ENCODE measurements at regions not wholly inside any gene's neighbourhood (a gene's known extent, or its start where the extent isn't known, plus 50 kb on each side); places are given as distances from the start of the nearest gene placed in this dataset.

GRCh38 chr10:124346831-124347230, 71.9 kb downstream of the OAT start:
- Histone ChIP-seq H3K27me3 (ENCODE audit: control insufficient read depth in 1 of 2, insufficient read depth in 2 of 2, low read length in 2 of 2) (no peaks in the 10 kb centered on the region), H3K9ac (ENCODE audit: low read depth in 1 of 2, low read length in 2 of 2) (no peak overlapping the region), H3K9me3 (ENCODE audit: control insufficient read depth in 1 of 2, low read length in 2 of 2) (no peaks in the 10 kb centered on the region)

DNA sequence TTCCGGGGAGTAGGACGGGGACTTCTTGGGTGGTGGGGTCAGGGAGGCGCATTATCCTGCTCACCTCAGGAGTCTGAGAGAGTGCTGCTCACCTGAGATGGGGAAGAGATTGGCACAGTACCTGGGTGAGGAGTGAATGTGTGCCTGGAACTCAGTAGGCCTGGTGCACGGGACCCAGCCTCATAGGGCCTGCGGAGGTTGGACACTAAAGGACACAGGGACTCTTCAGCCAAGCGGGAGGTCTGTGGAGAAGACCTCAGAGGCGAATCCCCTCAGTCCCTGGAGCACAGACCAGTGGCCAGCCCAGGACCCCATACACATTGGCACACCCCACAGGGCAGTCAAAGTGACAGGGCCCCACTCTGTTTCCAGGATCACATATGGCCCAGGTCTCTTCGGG, 73.2 kb downstream of the OAT start:
- no peaks in the 10 kb centered on the region for H3K9me3 ChIP-seq (ENCODE audit: control insufficient read depth in 1 of 2, low read length in 2 of 2)
- H3K4me3 ChIP-seq (ENCODE audit: low read depth in 1 of 2, low read length in 2 of 2), result no peak overlapping the region
- H3K27me3 ChIP-seq (ENCODE audit: control insufficient read depth in 1 of 2, insufficient read depth in 2 of 2, low read length in 2 of 2), result no peaks in the 10 kb centered on the region
- no peak overlapping the region for H3K9ac ChIP-seq (ENCODE audit: low read depth in 1 of 2, low read length in 2 of 2)
- H3K27ac ChIP-seq (ENCODE audit: low read depth, low read length), result no peak overlapping the region
- H3K36me3 ChIP-seq (ENCODE audit: control insufficient read depth in 1 of 2, insufficient read depth in 2 of 2, low read length in 2 of 2), result no peaks in the 10 kb centered on the region
- H3K4me1 ChIP-seq (ENCODE audit: control insufficient read depth in 1 of 2, insufficient read depth in 2 of 2, low read length in 2 of 2), result peaks cover 0 to 7% of the 10 kb centered on the region in 2 donors

More at GRCh38 chr10:124346831-124347230, 71.9 kb downstream of the OAT start:
- H3K4me1 ChIP-seq (ENCODE audit: control insufficient read depth in 1 of 2, insufficient read depth in 2 of 2, low read length in 2 of 2), result no peaks in the 10 kb centered on the region
- no peaks in the 10 kb centered on the region for H3K36me3 ChIP-seq (ENCODE audit: control insufficient read depth in 1 of 2, insufficient read depth in 2 of 2, low read length in 2 of 2)
- no peak overlapping the region for H3K4me3 ChIP-seq (ENCODE audit: low read depth in 1 of 2, low read length in 2 of 2)
- H3K27ac ChIP-seq (ENCODE audit: low read depth, low read length), result no peak overlapping the region

GRCh38 chr10:124344931-124345330, 73.8 kb downstream of the OAT start:
- H3K4me1 ChIP-seq (ENCODE audit: control insufficient read depth in 1 of 2, insufficient read depth in 2 of 2, low read length in 2 of 2), result peaks cover 0 to 9% of the 10 kb centered on the region in 2 donors

DNA sequence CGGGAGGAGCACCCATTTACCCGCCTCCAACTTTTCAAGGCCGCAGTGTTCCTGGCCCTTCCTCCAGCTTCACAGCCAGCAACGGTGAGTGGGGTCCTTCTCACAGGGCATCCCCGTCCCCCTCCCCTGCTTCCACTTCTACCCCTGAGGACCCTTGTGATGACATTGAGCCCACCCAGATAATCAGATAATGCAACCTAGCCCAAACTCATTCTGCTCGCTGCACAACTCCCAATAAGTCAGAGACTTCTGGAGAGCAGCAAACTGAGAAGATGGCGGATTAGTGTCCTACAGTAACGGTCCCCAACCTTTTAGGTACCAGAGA, 74.5 kb downstream of the OAT start:
- Histone ChIP-seq H3K9me3 (ENCODE audit: control insufficient read depth in 1 of 2, low read length in 2 of 2) (no peaks in the 10 kb centered on the region), H3K27me3 (ENCODE audit: control insufficient read depth in 1 of 2, insufficient read depth in 2 of 2, low read length in 2 of 2) (no peaks in the 10 kb centered on the region), H3K27ac (ENCODE audit: low read depth, low read length) (no peak overlapping the region), H3K4me3 (ENCODE audit: low read depth in 1 of 2, low read length in 2 of 2) (no peak overlapping the region), H3K9ac (ENCODE audit: low read depth in 1 of 2, low read length in 2 of 2) (no peak overlapping the region), H3K4me1 (ENCODE audit: control insufficient read depth in 1 of 2, insufficient read depth in 2 of 2, low read length in 2 of 2) (peaks cover 0 to 9% of the 10 kb centered on the region in 2 donors), H3K36me3 (ENCODE audit: control insufficient read depth in 1 of 2, insufficient read depth in 2 of 2, low read length in 2 of 2) (no peaks in the 10 kb centered on the region)

More at GRCh38 chr10:124344931-124345330, 73.8 kb downstream of the OAT start:
- Histone ChIP-seq H3K36me3 (ENCODE audit: control insufficient read depth in 1 of 2, insufficient read depth in 2 of 2, low read length in 2 of 2) (no peaks in the 10 kb centered on the region), H3K4me3 (ENCODE audit: low read depth in 1 of 2, low read length in 2 of 2) (no peak overlapping the region), H3K9me3 (ENCODE audit: control insufficient read depth in 1 of 2, low read length in 2 of 2) (no peaks in the 10 kb centered on the region), H3K27ac (ENCODE audit: low read depth, low read length) (no peak overlapping the region), H3K27me3 (ENCODE audit: control insufficient read depth in 1 of 2, insufficient read depth in 2 of 2, low read length in 2 of 2) (no peaks in the 10 kb centered on the region), H3K9ac (ENCODE audit: low read depth in 1 of 2, low read length in 2 of 2) (no peak overlapping the region)

DNA sequence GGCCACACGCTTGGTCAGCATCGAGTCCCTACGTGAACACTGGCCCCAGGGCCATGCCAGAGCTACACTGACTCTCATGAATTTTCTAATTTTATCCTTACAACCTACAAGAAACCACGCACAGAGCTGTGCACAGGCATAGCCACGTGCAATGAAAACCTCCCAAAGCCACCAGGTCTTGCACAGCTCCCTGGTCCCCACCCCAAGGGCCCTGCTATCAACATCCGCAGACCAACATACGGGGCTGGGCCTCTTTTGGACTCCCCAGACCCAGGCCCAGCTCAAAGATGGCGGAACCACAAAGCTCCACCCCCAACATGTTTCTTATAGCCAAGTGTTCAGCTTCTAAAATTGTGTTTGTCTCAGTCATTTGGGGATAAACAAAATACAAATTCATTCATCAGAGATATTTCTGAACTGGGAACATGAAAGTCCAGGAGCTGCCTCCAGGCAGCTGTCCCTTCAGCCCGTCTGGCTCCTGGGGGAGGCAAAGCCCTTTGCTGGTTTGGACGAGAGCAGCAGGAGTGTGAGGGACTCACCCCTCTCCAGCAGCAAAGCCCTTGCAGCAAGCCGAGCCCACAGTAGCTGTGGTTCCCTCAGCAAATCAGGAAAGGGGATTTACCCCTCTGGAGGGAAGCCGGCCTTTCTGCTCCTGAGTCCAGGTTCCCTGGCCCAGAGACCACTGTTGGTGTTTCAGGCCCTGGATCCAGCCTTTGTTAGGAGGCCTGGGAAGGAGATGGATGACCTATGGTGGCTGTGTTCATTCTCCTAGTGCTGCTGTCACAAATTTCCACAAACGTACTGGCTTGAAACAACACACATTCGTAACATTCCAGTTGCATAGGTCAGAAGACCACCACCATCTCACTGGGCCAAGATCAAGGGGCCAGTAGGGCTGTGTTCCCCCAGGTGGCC, 75.1 kb downstream of the OAT start:
- H3K4me3 ChIP-seq (ENCODE audit: low read depth in 1 of 2, low read length in 2 of 2), result no peak overlapping the region
- no peaks in the 10 kb centered on the region for H3K27me3 ChIP-seq (ENCODE audit: control insufficient read depth in 1 of 2, insufficient read depth in 2 of 2, low read length in 2 of 2)
- H3K9me3 ChIP-seq (ENCODE audit: control insufficient read depth in 1 of 2, low read length in 2 of 2), result no peaks in the 10 kb centered on the region
- H3K27ac ChIP-seq (ENCODE audit: low read depth, low read length), result no peak overlapping the region
- H3K4me1 ChIP-seq (ENCODE audit: control insufficient read depth in 1 of 2, insufficient read depth in 2 of 2, low read length in 2 of 2), result peaks cover 0 to 9% of the 10 kb centered on the region in 2 donors
- no peak overlapping the region for H3K9ac ChIP-seq (ENCODE audit: low read depth in 1 of 2, low read length in 2 of 2)
- H3K36me3 ChIP-seq (ENCODE audit: control insufficient read depth in 1 of 2, insufficient read depth in 2 of 2, low read length in 2 of 2), result no peaks in the 10 kb centered on the region

- peaks cover 0 to 9% of the 10 kb centered on the region in 2 donors for H3K4me1 ChIP-seq (ENCODE audit: control insufficient read depth in 1 of 2, insufficient read depth in 2 of 2, low read length in 2 of 2)
- H3K9ac ChIP-seq (ENCODE audit: low read depth in 1 of 2, low read length in 2 of 2), result no peak overlapping the region
- no peak overlapping the region for H3K4me3 ChIP-seq (ENCODE audit: low read depth in 1 of 2, low read length in 2 of 2)
- no peaks in the 10 kb centered on the region for H3K36me3 ChIP-seq (ENCODE audit: control insufficient read depth in 1 of 2, insufficient read depth in 2 of 2, low read length in 2 of 2)
- H3K9me3 ChIP-seq (ENCODE audit: control insufficient read depth in 1 of 2, low read length in 2 of 2), result no peaks in the 10 kb centered on the region
- H3K27ac ChIP-seq (ENCODE audit: low read depth, low read length), result no peak overlapping the region
- no peaks in the 10 kb centered on the region for H3K27me3 ChIP-seq (ENCODE audit: control insufficient read depth in 1 of 2, insufficient read depth in 2 of 2, low read length in 2 of 2)
Measured at GRCh38 chr10:124342821-124343170, 75.9 kb downstream of the OAT start.

DNA sequence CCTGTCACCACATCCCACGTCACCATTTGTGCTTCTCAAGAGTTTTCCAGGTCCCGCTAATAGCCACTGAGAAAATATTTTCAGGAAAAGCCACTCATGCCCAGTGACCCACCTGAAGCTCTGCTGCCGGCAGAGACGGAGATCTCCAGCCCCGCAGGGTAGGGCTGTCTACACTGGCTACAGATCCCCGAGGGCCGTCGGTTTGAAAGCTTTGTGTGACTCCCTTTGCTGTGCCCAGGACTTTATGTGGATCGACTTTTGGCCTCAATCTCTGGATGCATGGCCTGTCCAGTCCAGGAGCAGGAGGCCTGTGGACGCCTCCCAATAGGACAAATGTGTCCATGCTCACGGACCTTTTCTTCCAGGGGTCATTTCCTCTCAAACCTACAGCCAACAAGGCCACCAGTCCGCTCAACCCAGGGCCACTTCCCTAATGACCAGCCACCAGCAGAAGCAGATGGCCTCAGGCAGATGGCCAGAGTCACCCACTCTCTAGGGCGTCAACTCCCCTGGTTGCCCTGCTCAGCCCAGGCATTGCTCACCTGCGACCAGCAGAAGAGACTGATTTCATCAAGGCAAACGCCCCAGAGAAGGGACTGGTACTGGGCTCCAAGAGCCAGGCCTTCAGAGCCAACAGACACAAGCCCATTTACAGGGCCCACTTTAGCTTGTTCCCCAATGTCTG, 76.4 kb downstream of the OAT start:
- H3K4me3 ChIP-seq (ENCODE audit: low read depth in 1 of 2, low read length in 2 of 2), result no peak overlapping the region
- no peaks in the 10 kb centered on the region for H3K36me3 ChIP-seq (ENCODE audit: control insufficient read depth in 1 of 2, insufficient read depth in 2 of 2, low read length in 2 of 2)
- no peak overlapping the region for H3K27ac ChIP-seq (ENCODE audit: low read depth, low read length)
- H3K4me1 ChIP-seq (ENCODE audit: control insufficient read depth in 1 of 2, insufficient read depth in 2 of 2, low read length in 2 of 2), result peaks cover 0 to 9% of the 10 kb centered on the region in 2 donors
- no peaks in the 10 kb centered on the region for H3K9me3 ChIP-seq (ENCODE audit: control insufficient read depth in 1 of 2, low read length in 2 of 2)
- H3K9ac ChIP-seq (ENCODE audit: low read depth in 1 of 2, low read length in 2 of 2), result no peak overlapping the region
- H3K27me3 ChIP-seq (ENCODE audit: control insufficient read depth in 1 of 2, insufficient read depth in 2 of 2, low read length in 2 of 2), result no peaks in the 10 kb centered on the region

- Histone ChIP-seq H3K9ac (ENCODE audit: low read depth in 1 of 2, low read length in 2 of 2) (no peak overlapping the region), H3K36me3 (ENCODE audit: control insufficient read depth in 1 of 2, insufficient read depth in 2 of 2, low read length in 2 of 2) (no peaks in the 10 kb centered on the region), H3K9me3 (ENCODE audit: control insufficient read depth in 1 of 2, low read length in 2 of 2) (no peaks in the 10 kb centered on the region), H3K4me3 (ENCODE audit: low read depth in 1 of 2, low read length in 2 of 2) (no peak overlapping the region), H3K4me1 (ENCODE audit: control insufficient read depth in 1 of 2, insufficient read depth in 2 of 2, low read length in 2 of 2) (peaks cover 0 to 9% of the 10 kb centered on the region in 2 donors), H3K27me3 (ENCODE audit: control insufficient read depth in 1 of 2, insufficient read depth in 2 of 2, low read length in 2 of 2) (no peaks in the 10 kb centered on the region), H3K27ac (ENCODE audit: low read depth, low read length) (no peak overlapping the region)
Measured at GRCh38 chr10:124341768-124342135, 77.0 kb downstream of the OAT start.

- Histone ChIP-seq H3K4me3 (ENCODE audit: low read depth in 1 of 2, low read length in 2 of 2) (no peak overlapping the region), H3K27ac (ENCODE audit: low read depth, low read length) (no peak overlapping the region), H3K36me3 (ENCODE audit: control insufficient read depth in 1 of 2, insufficient read depth in 2 of 2, low read length in 2 of 2) (no peaks in the 10 kb centered on the region), H3K9ac (ENCODE audit: low read depth in 1 of 2, low read length in 2 of 2) (no peak overlapping the region), H3K27me3 (ENCODE audit: control insufficient read depth in 1 of 2, insufficient read depth in 2 of 2, low read length in 2 of 2) (no peaks in the 10 kb centered on the region), H3K4me1 (ENCODE audit: control insufficient read depth in 1 of 2, insufficient read depth in 2 of 2, low read length in 2 of 2) (peaks cover 0 to 9% of the 10 kb centered on the region in 2 donors), H3K9me3 (ENCODE audit: control insufficient read depth in 1 of 2, low read length in 2 of 2) (no peaks in the 10 kb centered on the region)
Measured at GRCh38 chr10:124340033-124340760, 78.5 kb downstream of the OAT start.
